ENCODE measurements at regions not wholly inside any gene's neighbourhood (a gene's known extent, or its start where the extent isn't known, plus 50 kb on each side); places are given as distances from the start of the nearest gene placed in this dataset.
"Not testable (repeated sequence)": the region's sequence is repeated elsewhere in the genome, so short reads cannot be mapped to it uniquely, and the experiment has no call there.

- no peak overlapping the region for H3K27ac ChIP-seq
- TF ChIP-seq POLR2A (IDR thresholded peaks at IDR 0.05) (no peak), CTCF (IDR thresholded peaks at IDR 0.05) (no peak)
- intact Hi-C loops (cut with DNase I), result no loop called here
- no peaks in the 10 kb centered on the region for H3K36me3 ChIP-seq
- H3K4me1 ChIP-seq, result no peaks in the 10 kb centered on the region
- 75 to 80% methylated on average over 2 of the region's 2 CpGs for WGBS, 2 donors
- H3K27me3 ChIP-seq, result no peaks in the 10 kb centered on the region
- H3K4me3 ChIP-seq (replicated peaks in 1 of 3), result no peak overlapping the region
- DNase-seq, result no peak
- no peaks in the 10 kb centered on the region for H3K9me3 ChIP-seq
Observed at GRCh38 chr6:121794630-121795029, 359.2 kb downstream of the GJA1 start.

GRCh38 chr6:121797598-121797997, 362.2 kb downstream of the GJA1 start:
- 92 to 93% methylated on average over 6 of the region's 6 CpGs for WGBS, 2 donors
- H3K27ac ChIP-seq; intact Hi-C loops (cut with DNase I); DNase-seq; H3K36me3 ChIP-seq; H3K9me3 ChIP-seq; H3K4me3 ChIP-seq (replicated peaks in 1 of 3); H3K4me1 ChIP-seq; H3K27me3 ChIP-seq: not testable (repeated sequence)

- H3K9me3 ChIP-seq; intact Hi-C loops (cut with DNase I); H3K27me3 ChIP-seq; H3K4me3 ChIP-seq (replicated peaks in 1 of 3); DNase-seq; H3K27ac ChIP-seq; H3K4me1 ChIP-seq; H3K36me3 ChIP-seq: not testable (repeated sequence)
- WGBS, 2 donors, result 93 to 96% methylated on average over 1 of the region's 1 CpG
Observed at GRCh38 chr6:121798126-121798525, 362.7 kb downstream of the GJA1 start.

- no peak overlapping the region for H3K27ac ChIP-seq
- no peaks in the 10 kb centered on the region for H3K36me3 ChIP-seq
- H3K4me1 ChIP-seq, result no peaks in the 10 kb centered on the region
- no peak overlapping the region for H3K4me3 ChIP-seq (replicated peaks in 1 of 3)
- no peak for DNase-seq
- TF ChIP-seq CTCF (IDR thresholded peaks at IDR 0.05) (no peak), POLR2A (IDR thresholded peaks at IDR 0.05) (no peak)
- no peaks in the 10 kb centered on the region for H3K27me3 ChIP-seq
- intact Hi-C loops (cut with DNase I), result no loop called here
- H3K9me3 ChIP-seq, result no peaks in the 10 kb centered on the region
Observed at GRCh38 chr6:121799574-121799973, 364.1 kb downstream of the GJA1 start.

GRCh38 chr6:121800047-121800446, 364.6 kb downstream of the GJA1 start:
- Histone ChIP-seq H3K27me3 (no peaks in the 10 kb centered on the region), H3K27ac (no peak overlapping the region), H3K9me3 (no peaks in the 10 kb centered on the region), H3K36me3 (no peaks in the 10 kb centered on the region), H3K4me1 (no peaks in the 10 kb centered on the region), H3K4me3 (replicated peaks in 1 of 3) (no peak overlapping the region)
- intact Hi-C loops (cut with DNase I), result no loop called here
- no peak for DNase-seq
- 85 to 100% methylated on average over 1 of the region's 1 CpG for WGBS, 2 donors
- TF ChIP-seq POLR2A (IDR thresholded peaks at IDR 0.05), result no peak
- no peak for TF ChIP-seq CTCF (IDR thresholded peaks at IDR 0.05)

GRCh38 chr6:121806116-121806515, 370.7 kb downstream of the GJA1 start:
- no peak for TF ChIP-seq POLR2A (IDR thresholded peaks at IDR 0.05)
- TF ChIP-seq CTCF (IDR thresholded peaks at IDR 0.05), result no peak
- Histone ChIP-seq H3K4me1 (peaks cover 0 to 1% of the 10 kb centered on the region in 2 donors), H3K4me3 (replicated peaks in 1 of 3) (no peak overlapping the region), H3K36me3 (no peaks in the 10 kb centered on the region), H3K27me3 (no peaks in the 10 kb centered on the region), H3K27ac (no peak overlapping the region), H3K9me3 (no peaks in the 10 kb centered on the region)
- DNase-seq, result no peak
- intact Hi-C loops (cut with DNase I), result no loop called here
- 92 to 96% methylated on average over 1 of the region's 1 CpG for WGBS, 2 donors

Data from thyroid gland (tissue), 4 donors.